ENCODE measurements at regions not wholly inside any gene's neighbourhood (a gene's known extent, or its start where the extent isn't known, plus 50 kb on each side); places are given as distances from the start of the nearest gene placed in this dataset.

DNA sequence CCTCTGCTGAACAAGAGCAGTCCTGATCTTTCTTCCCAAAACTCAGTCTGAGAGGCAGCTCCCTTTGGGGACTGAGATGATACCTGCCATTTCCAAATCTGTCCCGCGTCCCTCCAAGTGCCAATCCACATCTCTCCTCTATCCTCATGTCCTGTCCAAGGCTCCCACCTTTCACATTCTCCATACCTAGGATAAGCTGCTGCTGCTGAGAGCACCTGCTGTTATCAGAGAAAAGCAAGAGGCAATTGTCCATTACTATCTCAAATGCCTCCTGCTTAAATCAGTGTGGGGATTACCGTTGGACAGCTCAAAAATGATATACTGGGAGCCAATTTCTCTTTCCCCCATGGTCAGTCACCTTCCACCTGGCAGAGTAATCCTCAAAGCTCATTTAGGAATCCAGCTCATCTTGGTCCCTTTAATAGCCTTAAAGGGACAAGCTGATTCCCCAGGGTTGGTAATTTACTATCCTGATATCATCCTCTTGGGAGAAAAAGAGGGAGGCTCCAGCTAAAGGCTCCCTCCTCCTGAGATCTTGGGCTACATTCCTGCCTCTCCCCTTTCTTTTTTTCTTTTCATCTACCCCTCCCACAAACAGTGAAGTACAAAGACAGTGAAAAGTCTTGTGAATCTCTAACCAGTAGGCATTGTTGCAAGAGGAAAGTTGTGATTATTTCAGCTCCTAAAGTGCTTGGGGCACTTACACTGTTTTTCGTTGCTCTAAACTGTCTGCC lies 278.1 kb upstream of the CAMK1G start:
- TF ChIP-seq, protein P1, sequence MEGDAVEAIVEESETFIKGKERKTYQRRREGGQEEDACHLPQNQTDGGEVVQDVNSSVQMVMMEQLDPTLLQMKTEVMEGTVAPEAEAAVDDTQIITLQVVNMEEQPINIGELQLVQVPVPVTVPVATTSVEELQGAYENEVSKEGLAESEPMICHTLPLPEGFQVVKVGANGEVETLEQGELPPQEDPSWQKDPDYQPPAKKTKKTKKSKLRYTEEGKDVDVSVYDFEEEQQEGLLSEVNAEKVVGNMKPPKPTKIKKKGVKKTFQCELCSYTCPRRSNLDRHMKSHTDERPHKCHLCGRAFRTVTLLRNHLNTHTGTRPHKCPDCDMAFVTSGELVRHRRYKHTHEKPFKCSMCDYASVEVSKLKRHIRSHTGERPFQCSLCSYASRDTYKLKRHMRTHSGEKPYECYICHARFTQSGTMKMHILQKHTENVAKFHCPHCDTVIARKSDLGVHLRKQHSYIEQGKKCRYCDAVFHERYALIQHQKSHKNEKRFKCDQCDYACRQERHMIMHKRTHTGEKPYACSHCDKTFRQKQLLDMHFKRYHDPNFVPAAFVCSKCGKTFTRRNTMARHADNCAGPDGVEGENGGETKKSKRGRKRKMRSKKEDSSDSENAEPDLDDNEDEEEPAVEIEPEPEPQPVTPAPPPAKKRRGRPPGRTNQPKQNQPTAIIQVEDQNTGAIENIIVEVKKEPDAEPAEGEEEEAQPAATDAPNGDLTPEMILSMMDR (IDR thresholded peaks at IDR 0.05), result no peak
- TF ChIP-seq POLR2AphosphoS5 (IDR thresholded peaks at IDR 0.05), result no peak
- TF ChIP-seq POLR2A (IDR thresholded peaks at IDR 0.05), result no peak
- no peak for TF ChIP-seq EP300 (IDR thresholded peaks at IDR 0.05)
